ENCODE measurements at regions not wholly inside any gene's neighbourhood (a gene's known extent, or its start where the extent isn't known, plus 50 kb on each side); places are given as distances from the start of the nearest gene placed in this dataset.
"Not testable (repeated sequence)": the region's sequence is repeated elsewhere in the genome, so short reads cannot be mapped to it uniquely, and the experiment has no call there.

- DNase-seq, result no peak
Measured at GRCh38 chrX:95218976-95219375, 1465.7 kb upstream of the DIAPH2 start.

- no peak for DNase-seq
Measured at GRCh38 chrX:95248386-95248785, 1436.3 kb upstream of the DIAPH2 start.

GRCh38 chrX:95290455-95290854 lies 1394.2 kb upstream of the DIAPH2 start:
- no peak for DNase-seq

DNA sequence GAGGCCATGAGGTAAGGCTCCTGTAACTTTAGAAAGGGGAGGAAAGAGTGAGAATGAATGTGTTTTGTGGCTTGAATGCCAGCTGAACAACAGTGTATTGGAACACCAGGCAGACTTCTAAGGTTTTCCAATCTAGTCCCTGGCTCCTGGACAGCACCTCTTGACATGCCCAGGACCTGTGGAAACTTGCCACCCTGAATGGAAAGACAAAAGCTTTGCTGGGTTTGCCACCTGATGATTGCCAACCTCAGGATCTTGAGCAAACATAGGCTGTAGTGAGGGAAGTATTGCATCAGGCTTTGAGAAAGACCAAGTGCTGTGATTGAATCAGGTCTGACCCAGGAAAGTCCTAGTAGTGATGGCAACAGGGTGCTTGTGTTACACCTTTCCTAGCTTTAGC lies 1393.1 kb upstream of the DIAPH2 start:
- no peak for DNase-seq

DNA sequence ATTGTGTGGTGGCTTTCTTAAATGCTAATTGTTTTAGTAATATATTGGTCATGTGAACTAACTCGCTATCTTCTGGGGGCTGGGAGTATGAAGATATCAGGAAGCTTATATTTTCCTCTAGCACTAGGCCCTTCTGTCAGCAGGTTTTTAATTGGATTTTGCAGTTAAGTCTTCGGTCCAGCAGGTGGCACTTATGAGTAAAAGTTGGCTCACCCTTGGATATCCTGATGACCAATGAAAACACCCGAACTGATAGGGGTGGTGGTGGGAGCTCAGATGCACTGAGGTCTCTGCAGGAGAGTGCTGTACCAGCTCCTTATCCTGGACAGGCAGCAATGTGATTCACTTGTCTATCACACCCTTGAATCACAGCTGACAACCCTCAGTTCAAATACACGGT lies 1365.8 kb upstream of the DIAPH2 start:
- no peak for DNase-seq

DNA sequence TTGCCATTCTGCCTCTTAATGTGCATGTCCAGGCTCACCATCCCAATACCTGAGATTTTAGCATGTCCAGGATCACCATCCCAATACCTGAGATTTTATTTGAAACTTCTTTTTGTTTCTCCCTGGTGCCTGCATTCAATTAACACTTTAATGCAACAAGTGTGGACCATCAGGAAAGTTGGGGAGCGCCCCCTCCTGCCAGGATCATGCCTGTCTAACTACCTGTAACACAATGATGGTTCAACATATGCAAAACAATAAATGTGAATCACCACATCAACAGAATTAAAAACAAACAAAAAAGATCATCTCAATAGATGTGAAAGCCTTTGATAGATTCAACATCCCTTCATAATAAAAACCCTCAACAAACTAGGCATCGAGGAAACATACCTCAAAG lies 1359.5 kb upstream of the DIAPH2 start:
- no peak for DNase-seq

DNA sequence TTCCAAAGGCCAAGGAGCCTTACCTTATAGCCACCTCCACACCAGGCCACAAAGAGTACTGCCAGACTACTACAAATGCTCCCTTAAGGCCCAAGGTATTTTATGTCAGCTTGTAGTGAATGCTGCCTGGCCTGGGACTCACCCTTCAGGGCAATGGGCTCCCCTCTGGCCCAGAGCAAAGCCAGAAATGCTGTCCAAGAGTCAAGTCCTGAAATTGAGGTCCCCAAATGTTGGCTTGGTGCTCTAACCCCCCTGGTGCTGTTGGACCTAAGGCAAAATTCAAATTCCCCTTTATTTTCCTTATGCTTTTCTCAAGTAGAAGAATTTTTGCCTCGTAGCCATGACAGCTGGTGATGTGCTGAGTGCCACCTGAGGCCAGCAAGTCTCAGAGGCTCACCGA lies 1354.3 kb upstream of the DIAPH2 start:
- DNase-seq, result no peak

GRCh38 chrX:95332530-95332929 lies 1352.1 kb upstream of the DIAPH2 start:
- DNase-seq, result no peak

DNA sequence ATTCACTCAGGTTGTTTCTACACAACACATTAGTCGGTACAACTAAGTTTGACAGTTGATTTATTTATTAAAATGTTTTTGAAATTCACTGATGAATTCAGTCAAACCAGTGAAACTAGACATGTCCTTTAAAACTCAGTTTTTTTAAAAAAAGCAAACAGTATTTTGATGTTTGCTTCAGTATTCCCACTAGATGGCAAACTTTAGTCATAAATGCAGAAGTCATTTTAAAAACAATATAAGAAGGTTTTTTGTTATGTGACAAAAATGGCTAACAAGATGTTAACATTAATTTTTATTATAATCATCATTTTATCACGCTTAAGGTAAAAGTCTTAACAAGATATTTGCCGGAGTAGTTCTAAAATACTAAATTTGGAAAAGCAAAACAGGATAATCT lies 1337.8 kb upstream of the DIAPH2 start:
- no peak for DNase-seq

DNA sequence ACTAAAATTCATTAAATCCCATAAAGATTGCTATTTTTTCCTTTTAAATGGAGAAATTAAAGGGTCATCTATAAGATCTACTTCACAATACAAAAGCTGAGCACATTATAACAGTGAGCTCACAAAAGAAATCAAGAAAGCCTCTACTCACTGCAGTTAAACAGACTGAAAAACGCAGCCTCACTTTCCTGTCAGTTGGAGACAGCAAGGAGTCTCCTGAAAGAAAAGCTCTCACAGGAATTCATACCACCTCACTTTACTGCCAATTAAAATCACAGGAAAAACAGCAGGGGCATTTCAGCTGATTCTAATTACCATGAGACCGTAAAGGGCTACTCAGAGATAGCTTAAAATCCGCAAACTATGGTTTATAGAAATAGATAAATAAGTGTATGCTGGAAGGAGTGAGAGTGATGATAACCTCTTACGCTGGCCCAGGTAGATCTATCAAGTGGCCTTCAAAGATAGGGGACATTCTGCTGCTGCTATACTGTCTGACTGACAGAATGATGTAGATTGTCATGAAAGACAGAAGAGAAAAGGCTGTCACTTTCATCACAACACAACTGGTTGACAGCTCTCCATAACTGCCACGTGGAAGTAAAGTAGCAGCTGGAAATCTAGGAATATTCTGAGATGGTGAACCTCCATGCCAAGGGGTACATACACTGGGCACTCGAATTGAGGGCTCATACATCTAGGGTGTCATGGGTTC lies 1333.7 kb upstream of the DIAPH2 start:
- DNase-seq, result peak; percentile 5

GRCh38 chrX:95367286-95367685 lies 1317.4 kb upstream of the DIAPH2 start:
- no peak for DNase-seq

GRCh38 chrX:95382799-95383198 lies 1301.8 kb upstream of the DIAPH2 start:
- DNase-seq, result no peak

DNA sequence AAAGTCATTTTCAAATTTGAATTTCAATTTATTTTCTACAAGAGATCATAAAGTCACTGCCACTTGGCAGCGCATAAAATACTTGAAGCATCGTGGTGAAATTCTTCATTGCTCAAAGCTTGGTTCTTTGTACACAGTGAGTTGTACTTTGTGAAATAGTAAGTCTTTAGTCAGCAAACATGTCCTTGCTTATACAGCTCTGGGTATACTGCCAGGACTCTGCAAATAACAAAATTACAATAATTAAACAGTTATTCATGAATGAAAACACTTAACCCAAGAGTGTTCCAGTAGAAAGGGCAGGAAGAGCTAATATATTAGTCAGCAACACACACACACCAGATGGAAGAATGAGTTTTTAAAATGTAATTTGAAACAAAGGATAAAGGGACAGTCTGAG lies 1300.9 kb upstream of the DIAPH2 start:
- no peak for DNase-seq

- DNase-seq, result no peak
Measured at GRCh38 chrX:95427389-95427788, 1257.3 kb upstream of the DIAPH2 start.

- no peak for DNase-seq
Measured at GRCh38 chrX:95435198-95435597, 1249.4 kb upstream of the DIAPH2 start.

- DNase-seq, result no peak
Measured at GRCh38 chrX:95441836-95442235, 1242.8 kb upstream of the DIAPH2 start.

- no peak for DNase-seq
Measured at GRCh38 chrX:95484781-95485180, 1199.9 kb upstream of the DIAPH2 start.

DNA sequence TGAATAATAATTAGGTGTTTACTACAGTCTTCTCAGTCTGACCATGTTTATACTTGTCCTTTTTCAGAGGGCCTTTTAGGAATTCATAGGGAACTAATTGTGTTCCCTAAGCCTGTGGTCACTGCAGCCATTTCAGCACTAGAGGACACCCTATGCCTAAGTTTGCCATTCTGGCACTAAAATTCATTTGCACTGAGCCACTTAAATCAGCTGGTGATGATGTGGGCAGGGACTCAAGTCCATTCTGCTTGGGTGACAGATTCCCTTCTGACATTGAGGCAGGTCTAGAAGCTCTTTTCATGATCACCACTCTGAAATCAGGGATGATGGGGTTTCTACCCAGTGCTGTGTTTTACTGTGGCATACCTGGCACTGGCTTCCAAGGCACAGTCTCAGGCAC lies 1178.9 kb upstream of the DIAPH2 start:
- DNase-seq, result no peak

DNA sequence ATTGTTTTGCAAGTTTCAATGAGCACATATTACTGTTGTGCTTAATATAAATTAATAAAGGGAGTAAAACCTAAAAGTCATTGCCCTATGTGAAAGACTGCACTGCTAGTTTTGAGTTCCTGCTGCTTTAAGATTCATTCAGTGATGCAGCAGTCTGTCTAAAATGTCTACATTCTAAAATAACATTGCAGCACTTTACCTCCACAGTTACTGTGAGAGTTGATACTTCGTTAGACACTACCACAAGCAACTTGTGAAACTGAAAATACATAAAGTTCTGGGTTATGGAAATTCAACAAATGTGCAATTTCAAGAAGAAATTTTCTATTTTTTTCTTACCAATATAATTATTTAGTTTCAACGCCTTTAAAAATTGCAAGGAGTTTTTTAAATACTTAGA lies 1175.2 kb upstream of the DIAPH2 start:
- no peak for DNase-seq

- not testable (repeated sequence) for DNase-seq
Measured at GRCh38 chrX:95524018-95524417, 1160.6 kb upstream of the DIAPH2 start.

DNA sequence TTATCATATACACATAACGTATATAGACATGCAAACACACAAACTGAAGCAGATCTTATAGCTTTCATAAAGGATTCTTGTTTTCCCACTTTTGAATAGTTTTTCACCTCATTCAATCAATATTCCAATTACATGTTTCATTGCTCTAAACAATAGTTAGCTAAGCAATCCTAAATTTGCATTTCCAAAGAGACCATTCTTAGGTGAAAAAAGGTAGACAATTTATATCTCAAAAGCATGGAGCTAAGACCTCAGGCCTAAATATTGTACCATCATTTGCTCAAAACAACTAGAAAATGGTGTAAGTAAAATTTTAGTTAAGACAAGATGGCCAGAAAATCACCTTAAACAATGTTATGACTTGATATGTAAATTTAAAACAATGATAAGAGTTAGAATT lies 1148.5 kb upstream of the DIAPH2 start:
- DNase-seq, result no peak

- no peak for DNase-seq
Measured at GRCh38 chrX:95536661-95537060, 1148.0 kb upstream of the DIAPH2 start.

DNA sequence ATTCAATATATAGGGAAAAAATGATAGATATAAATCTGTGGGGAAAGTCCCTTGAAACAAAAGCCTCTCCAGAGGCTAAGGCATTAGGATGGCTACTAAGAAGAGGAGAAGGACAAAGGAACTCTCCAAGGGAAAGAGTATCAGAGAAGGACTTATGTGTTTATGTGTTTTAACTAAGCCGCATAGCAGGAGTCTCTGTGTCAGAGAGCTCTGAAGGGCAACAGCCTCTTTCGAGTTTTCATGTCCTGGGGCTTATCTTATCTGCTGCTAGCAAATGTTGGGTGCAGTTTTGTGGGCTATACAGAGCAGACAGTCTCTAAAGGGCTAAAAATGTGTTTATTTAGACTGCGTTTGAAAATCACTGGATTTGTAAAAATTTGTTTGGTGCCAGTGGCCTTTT lies 1145.6 kb upstream of the DIAPH2 start:
- no peak for DNase-seq

DNA sequence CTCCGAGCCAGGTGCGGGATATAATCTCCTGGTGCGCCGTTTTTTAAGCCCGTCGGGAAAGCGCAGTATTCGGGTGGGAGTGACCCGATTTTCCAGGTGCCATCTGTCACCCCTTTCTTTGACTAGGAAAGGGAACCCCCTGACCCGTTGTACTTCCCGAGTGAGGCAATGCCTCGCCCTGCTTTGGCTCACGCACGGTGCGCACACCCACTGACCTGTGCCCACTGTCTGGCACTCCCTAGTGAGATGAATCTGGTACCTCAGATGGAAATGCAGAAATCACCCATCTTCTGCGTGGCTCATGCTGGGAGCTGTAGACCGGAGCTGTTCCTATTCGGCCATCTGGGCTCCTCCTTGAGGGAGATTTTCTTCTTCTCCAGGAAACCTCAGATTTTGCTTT lies 1135.1 kb upstream of the DIAPH2 start:
- not testable (repeated sequence) for DNase-seq

GRCh38 chrX:95585321-95585720 lies 1099.3 kb upstream of the DIAPH2 start:
- DNase-seq, result no peak

DNA sequence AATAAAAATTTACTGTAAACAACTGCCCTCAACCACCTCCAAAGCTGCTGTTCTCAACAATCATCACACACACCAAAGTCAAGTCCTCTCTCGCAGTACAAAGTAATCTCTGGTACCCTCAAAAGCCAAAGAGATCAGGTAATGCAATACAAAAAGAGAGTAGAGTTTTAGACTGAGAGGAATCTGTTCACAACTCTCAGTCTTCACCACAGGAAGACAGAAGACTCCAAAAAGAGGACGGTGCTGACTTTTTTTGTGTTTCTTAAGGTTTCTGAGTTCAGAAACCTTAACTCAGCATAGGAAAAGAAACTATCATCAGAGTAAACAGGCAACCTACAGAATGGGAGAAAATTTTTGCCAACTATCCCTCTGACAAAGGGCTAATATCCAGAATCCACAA lies 1072.3 kb upstream of the DIAPH2 start:
- DNase-seq, result no peak

Data from retina (tissue), 1 donor.